ENCODE measurements at regions not wholly inside any gene's neighbourhood (a gene's known extent, or its start where the extent isn't known, plus 50 kb on each side); places are given as distances from the start of the nearest gene placed in this dataset.

- TF ChIP-seq, protein P1, sequence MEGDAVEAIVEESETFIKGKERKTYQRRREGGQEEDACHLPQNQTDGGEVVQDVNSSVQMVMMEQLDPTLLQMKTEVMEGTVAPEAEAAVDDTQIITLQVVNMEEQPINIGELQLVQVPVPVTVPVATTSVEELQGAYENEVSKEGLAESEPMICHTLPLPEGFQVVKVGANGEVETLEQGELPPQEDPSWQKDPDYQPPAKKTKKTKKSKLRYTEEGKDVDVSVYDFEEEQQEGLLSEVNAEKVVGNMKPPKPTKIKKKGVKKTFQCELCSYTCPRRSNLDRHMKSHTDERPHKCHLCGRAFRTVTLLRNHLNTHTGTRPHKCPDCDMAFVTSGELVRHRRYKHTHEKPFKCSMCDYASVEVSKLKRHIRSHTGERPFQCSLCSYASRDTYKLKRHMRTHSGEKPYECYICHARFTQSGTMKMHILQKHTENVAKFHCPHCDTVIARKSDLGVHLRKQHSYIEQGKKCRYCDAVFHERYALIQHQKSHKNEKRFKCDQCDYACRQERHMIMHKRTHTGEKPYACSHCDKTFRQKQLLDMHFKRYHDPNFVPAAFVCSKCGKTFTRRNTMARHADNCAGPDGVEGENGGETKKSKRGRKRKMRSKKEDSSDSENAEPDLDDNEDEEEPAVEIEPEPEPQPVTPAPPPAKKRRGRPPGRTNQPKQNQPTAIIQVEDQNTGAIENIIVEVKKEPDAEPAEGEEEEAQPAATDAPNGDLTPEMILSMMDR (IDR thresholded peaks at IDR 0.05): no peak
- TF ChIP-seq POLR2A (IDR thresholded peaks at IDR 0.05): no peak
These were observed 169.7 kb upstream of the TPK1 start for GRCh38 chr7:145005601-145006000.
